ENCODE measurements at regions not wholly inside any gene's neighbourhood (a gene's known extent, or its start where the extent isn't known, plus 50 kb on each side); places are given as distances from the start of the nearest gene placed in this dataset.

DNA sequence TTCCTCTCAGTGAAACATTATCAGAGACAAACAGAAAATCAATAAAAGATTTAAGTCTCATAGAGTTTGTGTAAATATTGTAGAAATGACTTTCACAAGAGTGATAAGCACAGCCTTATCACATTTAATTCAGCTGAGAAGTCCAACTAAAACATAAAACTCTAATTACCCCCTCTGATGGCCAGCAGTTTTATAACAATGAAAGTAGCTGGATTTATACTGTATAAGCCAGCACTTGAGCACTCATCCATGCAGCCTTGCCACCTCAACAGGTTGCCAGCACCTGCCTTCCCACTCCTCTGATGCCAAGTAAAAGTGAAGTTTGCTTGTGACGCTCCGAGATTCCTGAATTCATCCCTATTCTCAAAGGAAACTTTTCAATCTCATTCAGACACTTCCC is 103.0 kb upstream of the STK39 start:
- no peak for DNase-seq (ENCODE audit: low spot score)
- Mint-ChIP-seq H3K27ac (no peak overlapping the region), H3K36me3 (ENCODE audit: low read depth) (no peaks in the 10 kb centered on the region), H3K9me3 (peaks cover 6% of the 10 kb centered on the region), H3K27me3 (ENCODE audit: low read depth) (peaks cover 16% of the 10 kb centered on the region), H3K4me3 (no peak overlapping the region), H3K4me1 (ENCODE audit: low read depth) (peaks cover 12% of the 10 kb centered on the region)

DNA sequence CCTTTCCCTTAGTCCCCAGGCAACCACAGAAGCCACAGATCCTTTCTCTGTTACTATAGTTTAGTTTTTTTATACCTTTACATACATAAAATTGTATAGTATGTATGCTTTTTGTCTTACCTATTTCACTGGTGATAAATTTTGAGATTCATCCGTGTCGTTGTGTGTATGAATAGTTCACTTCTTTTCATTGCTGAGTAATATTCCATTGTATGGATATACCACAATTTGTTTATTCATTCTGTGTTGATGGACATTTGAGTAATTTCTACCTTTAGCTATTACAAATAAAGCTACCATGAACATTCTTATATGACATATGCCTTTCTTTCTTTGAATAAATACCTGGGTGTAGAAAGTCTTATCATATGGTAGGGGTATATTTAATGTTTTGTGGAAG is 102.8 kb upstream of the CERS6 start:
- no peak overlapping the region for H3K4me3 Mint-ChIP-seq
- no peak overlapping the region for H3K27ac Mint-ChIP-seq
- no peaks in the 10 kb centered on the region for H3K36me3 Mint-ChIP-seq (ENCODE audit: low read depth)
- H3K4me1 Mint-ChIP-seq (ENCODE audit: low read depth), result peaks cover 11% of the 10 kb centered on the region
- H3K27me3 Mint-ChIP-seq (ENCODE audit: low read depth), result peaks cover 12% of the 10 kb centered on the region
- H3K9me3 Mint-ChIP-seq, result peaks cover 6% of the 10 kb centered on the region
- no peak for DNase-seq (ENCODE audit: low spot score)

DNA sequence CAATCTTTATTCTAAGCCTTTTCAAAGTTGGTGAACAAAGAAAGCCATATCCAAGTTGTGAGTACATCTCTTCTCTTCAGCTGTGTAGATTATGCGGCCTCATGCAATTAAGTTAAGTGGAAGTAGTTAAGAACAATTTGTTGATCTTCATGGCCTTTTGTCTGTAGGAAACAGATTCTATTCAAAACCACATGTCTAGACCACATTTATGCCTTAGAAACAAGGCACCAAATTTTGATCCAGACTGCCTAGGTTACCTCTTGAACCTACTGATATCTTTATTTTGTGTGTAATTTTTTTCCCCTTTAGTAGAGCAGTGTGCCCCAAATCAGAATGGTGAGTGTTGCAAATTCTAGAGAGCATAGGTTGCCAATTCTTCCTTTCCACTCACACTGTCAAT is 101.6 kb upstream of the CERS6 start:
- Mint-ChIP-seq H3K4me1 (ENCODE audit: low read depth) (peaks cover 19% of the 10 kb centered on the region), H3K9me3 (peaks cover 6% of the 10 kb centered on the region), H3K27me3 (ENCODE audit: low read depth) (peaks cover 9% of the 10 kb centered on the region), H3K27ac (no peak overlapping the region), H3K36me3 (ENCODE audit: low read depth) (no peaks in the 10 kb centered on the region), H3K4me3 (no peak overlapping the region)
- no peak for DNase-seq (ENCODE audit: low spot score)

DNA sequence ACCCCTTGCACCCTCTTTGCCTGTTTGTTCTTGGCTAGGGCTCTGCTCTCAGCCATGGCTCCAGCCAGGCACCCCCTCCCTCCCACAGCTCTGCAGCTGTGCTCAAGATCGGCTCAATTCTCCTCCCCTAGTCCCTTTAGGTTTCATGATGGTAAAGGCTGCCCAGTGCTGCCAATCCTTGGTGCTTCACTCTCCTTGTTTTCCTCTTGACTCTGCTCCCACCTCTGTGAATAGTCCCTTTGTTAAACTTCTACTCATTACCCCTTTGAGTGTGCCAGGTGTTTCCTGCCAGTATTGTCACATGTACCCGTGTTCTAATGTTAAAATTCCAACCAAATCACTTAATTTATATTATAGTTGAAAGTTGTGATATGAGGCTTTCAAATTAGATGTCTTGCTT is 101.0 kb upstream of the CERS6 start:
- no peak overlapping the region for H3K27ac Mint-ChIP-seq

DNA sequence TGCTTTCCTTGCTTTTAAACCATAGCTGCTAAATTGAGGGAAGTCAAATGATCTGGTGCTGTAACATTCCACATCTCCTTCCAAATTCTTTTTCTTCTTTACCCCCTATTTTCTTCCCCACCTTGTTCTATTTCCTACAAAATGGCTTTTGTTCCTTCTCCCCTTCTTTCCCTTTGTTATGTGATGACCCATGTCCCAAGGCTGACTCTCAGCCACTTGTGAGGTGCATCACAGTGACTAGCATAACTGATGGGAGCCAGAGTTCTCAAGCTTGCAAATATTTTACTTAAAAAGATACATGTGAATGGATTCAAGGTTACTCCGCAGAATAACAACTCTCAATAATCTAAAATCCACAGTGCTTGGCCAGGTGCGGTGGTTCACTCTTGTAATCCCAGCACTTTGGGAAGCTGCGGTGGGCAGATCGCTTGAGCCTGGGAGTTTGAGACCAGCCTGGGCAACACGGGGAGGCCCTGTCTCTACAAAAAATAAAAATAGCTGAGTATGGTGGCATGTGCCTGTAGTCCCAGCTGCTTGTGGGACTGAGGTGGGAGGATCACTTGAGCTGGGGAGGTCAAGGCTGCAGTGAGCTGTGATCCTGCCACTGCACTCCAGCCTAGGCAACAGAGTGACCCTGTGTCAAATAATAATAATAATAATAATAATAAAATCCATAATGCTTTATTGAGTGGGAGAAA is 100.1 kb upstream of the CERS6 start:
- H3K4me1 Mint-ChIP-seq (ENCODE audit: low read depth), result peaks cover 19% of the 10 kb centered on the region
- H3K27me3 Mint-ChIP-seq (ENCODE audit: low read depth), result peaks cover 2% of the 10 kb centered on the region
- DNase-seq (ENCODE audit: low spot score), result no peak
- H3K36me3 Mint-ChIP-seq (ENCODE audit: low read depth), result no peaks in the 10 kb centered on the region
- no peak overlapping the region for H3K4me3 Mint-ChIP-seq
- H3K9me3 Mint-ChIP-seq, result peaks cover 6% of the 10 kb centered on the region
- no peak overlapping the region for H3K27ac Mint-ChIP-seq

More for the DNA sequence above, 101.0 kb upstream of the CERS6 start:
- DNase-seq (ENCODE audit: low spot score), result no peak
- peaks cover 19% of the 10 kb centered on the region for H3K4me1 Mint-ChIP-seq (ENCODE audit: low read depth)
- H3K4me3 Mint-ChIP-seq, result no peak overlapping the region
- no peaks in the 10 kb centered on the region for H3K36me3 Mint-ChIP-seq (ENCODE audit: low read depth)
- peaks cover 6% of the 10 kb centered on the region for H3K9me3 Mint-ChIP-seq
- H3K27me3 Mint-ChIP-seq (ENCODE audit: low read depth), result peaks cover 6% of the 10 kb centered on the region

DNA sequence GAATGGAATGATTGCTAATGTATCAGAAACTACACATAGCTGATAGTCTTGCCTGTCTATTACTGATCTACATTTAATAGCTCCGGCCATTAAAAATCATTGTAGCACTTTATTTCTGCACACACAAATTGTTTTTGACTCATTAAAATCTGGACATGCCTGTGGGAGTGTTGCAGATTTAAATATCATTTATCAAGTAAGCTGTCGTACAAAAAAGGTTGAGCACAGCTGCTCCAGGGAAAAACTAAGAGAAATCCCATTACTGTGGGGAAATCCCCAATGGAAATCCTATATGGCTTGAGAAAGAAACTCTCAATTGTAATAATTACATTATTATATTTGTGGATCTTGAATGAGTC is 99.6 kb upstream of the CERS6 start:
- H3K4me3 Mint-ChIP-seq, result no peak overlapping the region
- DNase-seq (ENCODE audit: low spot score), result no peak
- peaks cover 6% of the 10 kb centered on the region for H3K9me3 Mint-ChIP-seq
- H3K27ac Mint-ChIP-seq, result no peak overlapping the region
- H3K27me3 Mint-ChIP-seq (ENCODE audit: low read depth), result peaks cover 2% of the 10 kb centered on the region
- H3K36me3 Mint-ChIP-seq (ENCODE audit: low read depth), result no peaks in the 10 kb centered on the region
- H3K4me1 Mint-ChIP-seq (ENCODE audit: low read depth), result peaks cover 19% of the 10 kb centered on the region

DNA sequence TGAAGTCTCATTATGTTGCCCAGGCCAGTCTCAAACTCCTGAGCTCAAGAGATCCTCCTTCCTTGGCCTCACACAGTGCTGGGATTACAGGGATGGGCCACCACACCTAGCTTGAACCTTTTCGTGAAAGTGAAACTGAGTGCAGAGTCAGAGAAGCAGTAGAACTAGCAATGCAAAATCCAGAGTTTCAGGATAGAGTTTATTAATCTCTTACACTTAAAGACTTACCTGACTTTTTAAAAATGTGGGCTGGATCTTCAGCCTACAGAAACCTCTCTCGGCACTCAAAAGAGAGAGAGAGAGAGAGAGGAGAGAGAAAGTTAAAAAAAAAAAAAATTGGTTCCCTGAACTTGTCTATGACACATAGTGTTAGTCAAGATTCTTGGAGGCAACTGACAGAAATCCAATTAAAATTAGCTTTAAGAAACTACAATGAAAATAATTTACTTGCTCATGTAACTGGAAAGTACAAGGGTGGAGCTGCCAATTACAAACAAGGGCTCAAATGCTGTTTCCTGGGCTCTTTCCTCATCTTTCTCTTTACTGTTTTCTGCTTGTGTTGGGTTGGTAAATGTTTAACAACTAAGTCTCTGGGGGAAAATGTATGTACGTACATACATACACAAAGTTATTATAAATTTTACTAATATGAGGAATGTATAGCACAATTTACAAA is 98.1 kb upstream of the CERS6 start:
- no peak for DNase-seq (ENCODE audit: low spot score)
- Mint-ChIP-seq H3K4me1 (ENCODE audit: low read depth) (peaks cover 19% of the 10 kb centered on the region), H3K36me3 (ENCODE audit: low read depth) (no peaks in the 10 kb centered on the region), H3K27ac (no peak overlapping the region), H3K27me3 (ENCODE audit: low read depth) (no peaks in the 10 kb centered on the region), H3K9me3 (peaks cover 5% of the 10 kb centered on the region), H3K4me3 (no peak overlapping the region)

DNA sequence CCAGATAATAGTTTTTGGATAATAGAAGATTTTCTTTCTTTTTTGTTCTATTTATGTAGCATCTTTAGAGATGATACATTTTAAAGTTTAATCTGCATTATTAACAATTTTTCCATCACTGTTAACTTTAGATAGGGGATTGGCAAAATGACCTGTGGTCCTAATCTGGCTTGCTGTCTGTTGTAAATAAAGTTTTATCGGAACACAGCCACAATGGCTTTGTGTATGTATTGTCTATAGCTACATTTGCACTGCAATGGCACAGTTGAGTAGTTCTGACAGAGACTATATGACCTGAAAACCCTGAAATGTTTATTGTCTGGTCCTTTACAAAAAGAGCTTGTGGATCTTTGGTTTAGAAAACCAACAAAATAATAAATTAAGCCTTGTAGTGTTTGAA is 97.0 kb upstream of the CERS6 start:
- no peaks in the 10 kb centered on the region for H3K36me3 Mint-ChIP-seq (ENCODE audit: low read depth)

DNA sequence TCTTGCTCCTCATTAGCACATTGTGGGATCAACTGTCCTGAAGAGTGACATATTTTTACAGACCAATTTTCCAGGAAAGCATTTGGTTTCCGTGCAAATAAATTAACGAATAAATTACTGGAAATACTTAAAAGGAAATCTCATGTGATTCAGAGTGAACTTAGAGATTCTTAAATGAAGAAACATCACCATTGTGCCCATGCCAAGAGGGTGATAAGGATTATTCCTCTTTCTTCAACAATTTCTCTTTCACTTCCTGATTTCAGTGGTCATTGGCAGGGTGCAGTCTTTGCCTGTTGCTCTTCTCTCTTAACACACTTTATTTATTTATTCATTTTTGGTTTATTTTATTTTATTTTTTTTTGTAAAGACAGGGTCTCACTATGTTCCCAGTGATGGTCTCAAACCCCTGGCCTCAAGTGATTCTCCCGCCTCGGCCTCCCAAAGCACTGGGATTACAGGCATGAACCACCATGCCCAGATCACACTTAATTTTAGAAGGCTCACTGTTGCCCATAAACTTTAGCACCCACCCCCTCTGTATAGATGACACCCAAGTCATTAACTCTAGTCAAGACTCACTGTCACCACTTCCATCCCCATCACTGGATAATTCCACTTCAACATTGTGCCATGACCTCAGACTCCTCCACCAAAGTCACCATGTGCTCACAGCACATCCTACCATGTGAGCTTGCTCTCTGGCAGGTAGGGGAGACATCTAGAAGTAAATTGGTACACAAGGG is 92.6 kb upstream of the CERS6 start:
- no peak overlapping the region for H3K4me3 Mint-ChIP-seq
- no peak overlapping the region for H3K27ac Mint-ChIP-seq
- H3K27me3 Mint-ChIP-seq (ENCODE audit: low read depth), result no peaks in the 10 kb centered on the region

More for the DNA sequence above, 97.0 kb upstream of the CERS6 start:
- peaks cover 19% of the 10 kb centered on the region for H3K4me1 Mint-ChIP-seq (ENCODE audit: low read depth)
- no peak overlapping the region for H3K4me3 Mint-ChIP-seq
- no peak for DNase-seq (ENCODE audit: low spot score)
- no peak overlapping the region for H3K27ac Mint-ChIP-seq
- no peaks in the 10 kb centered on the region for H3K27me3 Mint-ChIP-seq (ENCODE audit: low read depth)
- no peaks in the 10 kb centered on the region for H3K9me3 Mint-ChIP-seq

DNA sequence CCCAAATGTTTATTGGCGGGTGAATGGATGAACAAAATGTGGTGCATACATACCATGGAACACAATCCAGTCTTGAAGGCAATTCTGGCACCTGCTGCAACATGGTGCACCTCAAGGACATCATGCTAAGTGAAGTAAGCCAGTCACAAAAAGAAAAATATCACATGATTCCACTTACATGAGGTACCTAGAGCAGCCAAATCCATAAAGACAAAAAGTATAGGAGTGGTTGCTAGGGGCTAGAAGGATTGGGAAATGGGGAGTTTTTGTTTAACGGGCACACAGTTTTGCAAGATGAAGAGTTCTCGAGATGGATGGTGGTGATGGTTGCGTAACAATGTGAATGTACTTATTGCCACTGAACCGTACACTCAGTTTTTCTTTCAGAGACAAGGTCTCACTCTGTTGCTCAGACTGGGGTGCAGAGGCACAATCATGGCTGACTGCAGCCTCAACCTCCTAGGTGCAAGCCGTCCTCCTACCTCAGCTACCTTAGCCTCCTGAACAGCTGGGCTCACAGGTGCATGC is 90.9 kb upstream of the CERS6 start:
- no peaks in the 10 kb centered on the region for H3K9me3 Mint-ChIP-seq
- no peak overlapping the region for H3K4me3 Mint-ChIP-seq

More for the DNA sequence above, 92.6 kb upstream of the CERS6 start:
- Mint-ChIP-seq H3K36me3 (ENCODE audit: low read depth) (no peaks in the 10 kb centered on the region), H3K4me1 (ENCODE audit: low read depth) (peaks cover 6% of the 10 kb centered on the region), H3K9me3 (no peaks in the 10 kb centered on the region)
- no peak for DNase-seq (ENCODE audit: low spot score)

DNA sequence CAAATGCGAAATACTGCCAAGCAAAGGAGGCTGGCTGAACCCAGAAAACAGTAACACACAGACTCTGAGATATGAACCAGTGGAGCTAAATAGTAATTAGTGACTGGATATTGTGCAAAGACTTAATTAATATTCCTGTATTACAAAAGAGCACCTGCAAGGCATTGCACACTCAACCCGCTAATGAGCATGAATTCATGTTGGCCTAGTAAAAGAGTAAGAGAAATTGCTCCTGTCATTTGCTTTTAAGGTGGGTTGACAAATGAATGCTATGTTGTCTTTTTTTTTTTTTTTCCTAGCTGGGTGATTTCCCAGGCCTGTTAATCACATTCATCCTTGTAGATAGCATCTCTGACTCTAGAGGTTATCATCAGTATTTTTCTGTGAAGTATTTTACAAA is 87.0 kb upstream of the CERS6 start:
- no peaks in the 10 kb centered on the region for H3K36me3 Mint-ChIP-seq (ENCODE audit: low read depth)
- H3K27me3 Mint-ChIP-seq (ENCODE audit: low read depth), result no peaks in the 10 kb centered on the region
- H3K9me3 Mint-ChIP-seq, result peaks cover 18% of the 10 kb centered on the region
- H3K4me3 Mint-ChIP-seq, result no peak overlapping the region
- H3K4me1 Mint-ChIP-seq (ENCODE audit: low read depth), result peaks cover 3% of the 10 kb centered on the region
- no peak overlapping the region for H3K27ac Mint-ChIP-seq
- DNase-seq (ENCODE audit: low spot score), result no peak

More for the DNA sequence above, 90.9 kb upstream of the CERS6 start:
- DNase-seq (ENCODE audit: low spot score), result no peak
- Mint-ChIP-seq H3K27me3 (ENCODE audit: low read depth) (no peaks in the 10 kb centered on the region), H3K4me1 (ENCODE audit: low read depth) (no peaks in the 10 kb centered on the region), H3K36me3 (ENCODE audit: low read depth) (no peaks in the 10 kb centered on the region), H3K27ac (no peak overlapping the region)

DNA sequence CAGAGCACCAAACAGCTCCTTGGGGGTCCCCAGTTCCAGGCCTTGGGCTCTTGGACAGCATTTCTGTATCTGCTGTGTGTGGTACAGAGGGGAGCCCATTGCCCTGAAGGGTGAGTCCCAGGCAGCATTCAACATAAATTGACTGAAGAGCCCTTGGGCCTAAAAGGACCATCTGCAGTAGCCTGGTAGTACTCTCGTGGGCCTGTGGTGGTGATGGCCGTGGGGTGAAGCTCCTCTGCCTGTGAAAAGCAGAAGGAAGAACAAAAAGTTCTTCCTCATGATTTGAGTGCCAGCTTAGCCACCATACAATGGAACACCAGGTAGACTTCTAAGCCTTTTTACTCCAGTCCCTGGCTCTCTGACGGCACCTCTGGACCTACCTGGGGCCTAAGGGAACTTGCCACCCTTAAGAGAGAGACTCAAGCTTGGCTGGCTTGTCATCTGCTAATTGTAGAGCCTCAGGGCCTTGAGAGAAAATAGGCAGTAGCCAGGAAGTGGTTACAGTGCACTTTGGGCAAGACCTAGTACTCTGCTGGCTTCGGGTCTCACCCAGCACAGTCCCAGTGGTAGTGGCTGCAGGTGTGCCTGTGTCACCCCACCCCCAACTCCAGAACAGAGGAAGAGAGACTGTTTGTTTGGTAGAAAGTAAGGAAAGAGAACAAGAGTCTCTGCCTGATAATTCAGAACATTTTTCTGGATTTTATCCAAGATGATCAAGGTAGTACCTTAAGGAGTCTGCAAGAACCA is 84.6 kb upstream of the CERS6 start:
- Mint-ChIP-seq H3K9me3 (peaks cover 28% of the 10 kb centered on the region), H3K4me3 (no peak overlapping the region), H3K27me3 (ENCODE audit: low read depth) (peaks cover under 1% of the 10 kb centered on the region), H3K27ac (no peak overlapping the region), H3K36me3 (ENCODE audit: low read depth) (no peaks in the 10 kb centered on the region), H3K4me1 (ENCODE audit: low read depth) (peaks cover 3% of the 10 kb centered on the region)
- no peak for DNase-seq (ENCODE audit: low spot score)

DNA sequence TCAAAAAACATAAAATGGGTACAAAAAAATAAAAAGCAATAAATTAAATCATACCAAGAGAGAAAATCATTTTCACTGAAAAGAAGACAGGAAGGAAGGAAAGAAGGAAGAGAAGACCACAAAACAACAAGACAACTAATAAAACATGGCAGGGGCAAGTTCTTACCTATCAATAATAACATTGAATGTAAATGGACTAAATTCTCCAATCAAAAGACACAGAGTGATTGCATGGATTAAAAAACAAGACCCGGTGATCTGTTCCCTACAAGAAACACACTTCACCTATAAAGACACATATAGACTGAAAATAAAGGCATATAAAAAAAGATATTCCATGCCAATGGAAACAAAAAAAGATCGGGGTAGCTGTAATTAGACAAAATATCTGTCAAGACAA is 82.6 kb upstream of the CERS6 start:
- Mint-ChIP-seq H3K4me1 (ENCODE audit: low read depth) (peaks cover 3% of the 10 kb centered on the region), H3K36me3 (ENCODE audit: low read depth) (no peaks in the 10 kb centered on the region), H3K4me3 (no peak overlapping the region), H3K27me3 (ENCODE audit: low read depth) (peaks cover 5% of the 10 kb centered on the region), H3K27ac (no peak overlapping the region), H3K9me3 (peaks cover 36% of the 10 kb centered on the region)
- no peak for DNase-seq (ENCODE audit: low spot score)
